ENCODE measurements at regions not wholly inside any gene's neighbourhood (a gene's known extent, or its start where the extent isn't known, plus 50 kb on each side); places are given as distances from the start of the nearest gene placed in this dataset.

DNA sequence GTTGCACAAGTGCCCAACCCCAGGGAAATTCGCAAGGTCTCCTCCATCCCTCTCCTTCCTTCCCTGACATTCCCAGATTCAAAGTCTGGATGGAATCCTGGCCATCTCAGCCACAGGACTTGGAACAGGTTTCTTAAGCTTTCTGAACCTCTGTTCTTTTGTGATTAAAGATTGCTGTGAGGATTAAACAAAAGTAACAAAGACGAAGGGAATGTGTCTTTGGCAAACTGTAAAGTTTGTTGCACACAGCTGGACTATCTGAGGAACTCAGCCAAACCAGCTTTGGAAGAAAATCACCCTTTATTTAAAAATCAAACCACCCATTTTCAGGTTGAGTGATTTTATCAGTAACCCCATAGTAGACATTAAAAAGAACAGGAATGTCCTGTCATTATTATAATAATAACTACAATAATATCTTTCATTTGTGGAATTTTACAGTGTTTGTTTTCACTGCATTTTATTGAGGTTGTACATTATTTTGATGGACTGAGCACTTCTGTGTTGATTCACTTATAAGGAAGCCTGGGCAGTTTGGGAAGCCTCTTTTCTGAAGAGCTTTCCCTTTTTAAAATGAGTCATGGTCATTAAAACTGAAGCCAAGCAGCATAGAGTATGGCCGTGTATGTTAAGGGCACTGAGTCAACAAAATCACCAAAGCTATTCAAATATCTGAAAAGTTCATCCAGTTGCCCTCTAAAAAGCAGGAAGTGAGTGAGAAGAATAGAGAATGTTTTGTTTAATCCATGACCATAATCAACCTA lies 310.2 kb downstream of the AGTPBP1 start:
- intact Hi-C loops (cut with DNase I), result no loop called here
- DNase-seq (ENCODE audit: low spot score), result no peak

- intact Hi-C loops (cut with DNase I), result no loop called here
- DNase-seq (ENCODE audit: low spot score), result no peak
Observed at GRCh38 chr9:85430659-85431338, 311.0 kb downstream of the AGTPBP1 start.

DNA sequence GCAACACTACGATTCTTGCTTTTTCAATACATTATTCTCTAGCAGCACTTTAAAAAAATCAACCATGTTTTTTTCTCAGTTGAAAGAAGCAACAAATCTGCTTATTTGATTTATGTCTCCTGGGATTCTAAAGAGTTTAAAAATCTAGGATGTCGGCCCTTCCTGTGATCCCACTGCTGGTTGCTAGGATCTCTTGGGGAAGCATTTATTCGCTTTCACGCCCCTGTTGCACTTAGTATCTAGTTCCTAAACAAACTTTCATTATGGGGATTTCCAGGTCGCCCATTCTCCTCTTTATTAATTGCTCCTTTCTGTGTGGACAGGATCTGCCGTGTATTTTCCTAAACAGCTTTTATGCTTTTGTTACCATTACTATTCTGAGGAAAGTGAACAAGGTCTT lies 313.5 kb downstream of the AGTPBP1 start:
- intact Hi-C loops (cut with DNase I), result no loop called here
- DNase-seq (ENCODE audit: low spot score), result no peak

GRCh38 chr9:85427772-85428171 lies 314.0 kb downstream of the AGTPBP1 start:
- intact Hi-C loops (cut with DNase I), result no loop called here
- no peak for DNase-seq (ENCODE audit: low spot score)

DNA sequence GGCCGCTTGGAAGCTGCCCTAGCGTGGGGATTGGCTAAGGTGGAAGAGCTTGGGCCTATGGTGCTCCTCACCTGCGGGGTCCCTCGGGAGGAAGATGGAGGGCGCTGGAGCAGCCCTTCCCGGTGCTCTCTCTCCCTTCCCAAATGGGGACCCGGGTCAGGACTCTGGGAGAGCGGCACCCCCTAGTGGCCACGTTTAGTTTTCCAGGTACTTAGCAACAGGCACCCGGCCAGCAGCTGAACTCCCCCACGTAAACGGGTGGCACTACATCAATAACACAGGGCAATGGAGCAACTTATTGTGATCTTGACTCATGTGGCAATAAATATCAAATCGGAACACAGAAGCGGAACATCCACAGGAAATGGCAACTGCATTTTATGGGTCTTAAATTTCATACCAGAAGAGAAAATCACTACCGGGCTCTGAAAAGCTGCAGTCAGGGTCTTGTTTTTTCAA lies 316.6 kb downstream of the AGTPBP1 start:
- intact Hi-C loops (cut with DNase I), result no loop called here

GRCh38 chr9:85423422-85423821 lies 318.3 kb downstream of the AGTPBP1 start:
- intact Hi-C loops (cut with DNase I), result no loop called here

More for the DNA sequence above, 316.6 kb downstream of the AGTPBP1 start:
- DNase-seq (ENCODE audit: low spot score), result peak; percentile 86

GRCh38 chr9:85421641-85422040 lies 320.1 kb downstream of the AGTPBP1 start:
- intact Hi-C loops (cut with DNase I), result no loop called here
- no peak for DNase-seq (ENCODE audit: low spot score)

More at GRCh38 chr9:85423422-85423821, 318.3 kb downstream of the AGTPBP1 start:
- no peak for DNase-seq (ENCODE audit: low spot score)

DNA sequence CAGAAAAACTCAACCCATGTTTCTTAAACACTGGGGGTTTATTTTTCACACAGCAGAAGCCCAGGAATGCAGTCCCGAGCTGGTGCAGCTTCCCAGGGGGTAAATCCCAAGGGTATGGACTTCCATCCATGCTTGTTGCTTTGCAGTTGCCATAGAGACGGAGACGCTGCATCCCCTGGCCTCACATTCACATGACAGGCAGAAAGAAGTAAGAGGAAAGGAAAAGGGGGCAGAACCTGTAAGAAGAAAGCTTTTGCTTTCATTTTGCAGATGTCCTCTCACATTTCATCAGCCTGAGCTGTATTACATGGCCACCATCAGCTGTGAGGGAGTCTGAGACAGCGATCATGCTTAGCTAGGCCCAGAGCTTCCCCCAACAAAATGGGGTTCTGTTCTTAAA lies 321.0 kb downstream of the AGTPBP1 start:
- no peak for DNase-seq (ENCODE audit: low spot score)
- intact Hi-C loops (cut with DNase I), result no loop called here

DNA sequence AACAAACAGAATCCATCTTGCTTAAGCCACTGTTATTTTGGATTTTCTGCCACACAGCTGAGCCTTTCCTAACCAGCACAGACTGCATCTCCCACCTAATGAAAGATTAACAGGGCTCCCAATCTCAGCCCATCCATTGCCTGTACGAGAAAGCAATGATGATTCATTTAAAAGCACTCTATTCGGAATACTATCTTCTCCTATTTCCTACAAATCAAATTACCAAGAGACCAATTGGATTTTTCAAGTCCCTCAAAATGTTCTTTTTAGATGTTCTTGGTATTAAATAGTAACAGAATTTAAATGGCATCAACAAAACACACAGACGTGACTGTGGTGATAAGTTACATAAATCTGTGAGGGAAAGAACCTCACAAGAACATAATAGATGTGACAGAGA lies 324.1 kb downstream of the AGTPBP1 start:
- intact Hi-C loops (cut with DNase I), result no loop called here
- no peak for DNase-seq (ENCODE audit: low spot score)

DNA sequence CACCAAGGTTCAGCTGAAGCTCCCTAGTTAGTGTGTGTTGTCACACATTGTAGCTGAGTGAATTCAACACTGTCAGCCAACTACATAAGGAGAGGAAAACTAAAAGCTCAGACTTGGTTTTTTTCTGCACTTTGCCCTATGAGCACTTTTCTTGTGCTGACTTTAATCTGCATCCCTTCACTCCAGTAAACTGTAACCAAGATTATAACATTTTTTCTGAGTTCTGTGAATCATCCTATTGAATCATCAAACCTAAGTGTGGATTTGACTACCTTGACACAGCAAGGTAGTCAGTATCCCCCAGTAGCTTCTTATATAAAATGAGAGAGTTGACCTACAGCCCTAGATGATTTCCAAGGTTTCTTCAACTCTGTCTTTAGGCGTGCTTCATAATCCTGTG lies 325.0 kb downstream of the AGTPBP1 start:
- no peak for DNase-seq (ENCODE audit: low spot score)
- intact Hi-C loops (cut with DNase I), result no loop called here

DNA sequence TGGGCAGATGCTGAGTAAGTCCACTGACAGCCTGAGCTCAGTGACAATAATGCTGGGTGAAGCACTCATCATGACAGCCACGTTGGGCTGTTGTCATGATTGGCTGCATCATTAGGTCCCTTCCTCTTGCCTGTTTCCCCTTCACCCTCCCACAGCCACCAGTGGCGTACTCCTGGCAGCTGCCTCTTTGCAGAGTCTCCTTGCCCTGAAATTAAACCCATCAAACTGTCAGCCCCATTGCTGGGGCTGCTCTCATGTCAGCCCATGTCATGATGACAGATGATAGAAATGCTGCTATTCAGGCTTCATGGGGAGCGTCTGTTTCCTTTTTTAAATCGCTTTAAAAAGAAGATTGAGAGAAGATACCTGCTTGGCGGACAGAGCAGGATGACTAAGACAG lies 327.4 kb downstream of the AGTPBP1 start:
- intact Hi-C loops (cut with DNase I), result no loop called here
- no peak for DNase-seq (ENCODE audit: low spot score)

- no peak for DNase-seq (ENCODE audit: low spot score)
- intact Hi-C loops (cut with DNase I), result no loop called here
Observed at GRCh38 chr9:85408494-85408893, 333.3 kb downstream of the AGTPBP1 start.

GRCh38 chr9:85405566-85405950 lies 336.2 kb downstream of the AGTPBP1 start:
- intact Hi-C loops (cut with DNase I), result no loop called here
- no peak for DNase-seq (ENCODE audit: low spot score)

GRCh38 chr9:85404911-85405565 lies 336.7 kb downstream of the AGTPBP1 start:
- intact Hi-C loops (cut with DNase I), result no loop called here
- DNase-seq (ENCODE audit: low spot score), result no peak

DNA sequence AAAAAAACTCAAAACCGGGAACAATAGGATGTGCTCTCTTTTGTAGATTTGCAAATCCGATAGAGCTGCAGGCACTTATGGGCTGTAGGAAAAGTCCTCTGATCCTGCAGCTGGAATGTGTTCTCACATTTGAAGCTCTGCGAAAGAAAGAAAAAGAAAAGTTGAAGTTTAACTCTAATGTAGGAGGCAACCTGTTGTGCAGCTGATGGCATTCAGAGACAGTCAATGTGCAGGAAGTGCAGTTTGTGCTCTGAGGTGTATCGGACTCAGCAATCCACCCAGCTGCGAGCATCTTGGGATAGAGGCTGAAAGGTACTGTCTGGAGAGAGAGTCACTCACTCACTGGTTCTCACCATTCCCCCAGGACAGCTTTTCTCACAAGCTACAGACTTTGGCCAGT lies 339.2 kb downstream of the AGTPBP1 start:
- no peak for DNase-seq (ENCODE audit: low spot score)

GRCh38 chr9:85401998-85402397 lies 339.8 kb downstream of the AGTPBP1 start:
- DNase-seq (ENCODE audit: low spot score), result no peak
- intact Hi-C loops (cut with DNase I), result no loop called here

More for the DNA sequence above, 339.2 kb downstream of the AGTPBP1 start:
- intact Hi-C loops (cut with DNase I), result no loop called here

DNA sequence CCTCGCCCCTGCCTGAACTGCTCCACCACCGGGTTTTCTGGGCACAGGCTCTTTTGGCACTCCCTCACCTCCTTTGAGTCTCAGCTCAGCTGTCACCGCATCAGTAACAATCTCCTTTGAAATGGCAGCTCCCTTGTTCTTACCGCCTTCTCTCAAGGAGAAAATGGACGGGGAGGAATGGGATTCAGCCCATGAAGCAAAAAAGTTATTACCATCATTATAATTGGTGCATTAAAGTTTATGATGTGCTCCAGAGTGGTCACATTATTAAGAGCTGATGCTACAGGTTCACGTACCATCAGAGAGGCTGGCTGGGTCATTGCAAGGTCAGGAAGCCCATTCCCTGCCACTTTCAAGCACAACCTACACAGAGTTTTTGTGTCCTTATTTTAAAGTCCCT lies 344.7 kb downstream of the AGTPBP1 start:
- intact Hi-C loops (cut with DNase I), result no loop called here
- DNase-seq (ENCODE audit: low spot score), result no peak

DNA sequence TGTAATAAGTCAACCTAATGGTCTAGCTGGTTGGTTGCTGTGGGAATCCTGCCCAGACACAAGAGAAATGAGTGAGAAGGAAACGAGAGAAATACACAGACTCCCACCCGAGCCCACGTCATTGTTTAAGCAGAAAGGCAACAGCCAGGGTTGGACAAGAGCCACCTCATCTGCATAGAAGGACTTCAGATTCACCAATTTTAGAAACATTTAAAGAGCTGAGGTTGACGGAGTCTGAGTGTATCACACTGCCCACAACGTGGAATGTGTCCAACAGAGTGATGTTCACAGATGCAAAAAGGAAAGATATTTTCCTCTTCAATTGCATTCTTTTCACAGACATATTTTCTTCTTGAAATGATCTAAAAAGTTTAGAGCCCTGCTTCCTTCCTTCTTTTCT lies 349.5 kb downstream of the AGTPBP1 start:
- intact Hi-C loops (cut with DNase I), result no loop called here
- DNase-seq (ENCODE audit: low spot score), result no peak

GRCh38 chr9:85377731-85378289 lies 363.9 kb downstream of the AGTPBP1 start:
- no peak for DNase-seq (ENCODE audit: low spot score)
- intact Hi-C loops (cut with DNase I), result no loop called here

- no peak for DNase-seq (ENCODE audit: low spot score)
- intact Hi-C loops (cut with DNase I), result no loop called here
Observed at GRCh38 chr9:85368781-85369180, 373.0 kb downstream of the AGTPBP1 start.
